HepG2 (cell line): ENCODE measurements at regions not wholly inside any gene's neighbourhood (a gene's known extent, or its start where the extent isn't known, plus 50 kb on each side); places are given as distances from the start of the nearest gene placed in this dataset.

Experiments
- ATF3 ChIP-seq: sonication (generic); formaldehyde crosslinking; IDR thresholded peaks from 2 replicates; pipeline ENCODE4 v1.4.0; 2020; ENCODE audit warnings: missing genetic modification reagents
- POLR2AphosphoS2 ChIP-seq: IDR thresholded peaks from 2 replicates; pipeline ENCODE4 v1.6.1; 2011; ENCODE audit warnings: low read depth, low read length, improper control_type of control experiment
- SP1 ChIP-seq, 2 experiments: fragments of 450-650 bp in 1 of 2; sonication (generic) in 1 of 2; formaldehyde crosslinking in 1 of 2; IDR thresholded peaks; 2 replicates each; pipeline versions ENCODE4 v1.4.0 to v1.6.1; 2016 to 2020; ENCODE audit warnings: missing genetic modification reagents in 1 of 2
- ZBTB8A ChIP-seq: sonication (generic); formaldehyde crosslinking; IDR thresholded peaks from 2 replicates; pipeline ENCODE4 v1.4.0; 2020; ENCODE audit warnings: mild to moderate bottlenecking, low read depth, missing genetic modification reagents, borderline replicate concordance

GRCh38 chr1:47617381-47618221 is 179.8 kb downstream of the FOXD2 start:
- TF ChIP-seq ZBTB8A (CRISPR knock-in tag), result no peak
- no peak for TF ChIP-seq POLR2AphosphoS2
- no peak for TF ChIP-seq ATF3 (CRISPR knock-in tag)
- TF ChIP-seq SP1 (IDR thresholded peaks at IDR 0.05), result no peak
- TF ChIP-seq SP1 (CRISPR knock-in tag; IDR thresholded peaks at IDR 0.05), result no peak
